ENCODE measurements at regions not wholly inside any gene's neighbourhood (a gene's known extent, or its start where the extent isn't known, plus 50 kb on each side); places are given as distances from the start of the nearest gene placed in this dataset.
"Not testable (repeated sequence)": the region's sequence is repeated elsewhere in the genome, so short reads cannot be mapped to it uniquely, and the experiment has no call there.

GRCh38 chr5:99102073-99102697, 173.4 kb upstream of the CHD1 start:
- DNase-seq: no peak

- no peak for DNase-seq
Observed at GRCh38 chr5:99099691-99100090, 170.9 kb upstream of the CHD1 start.

GRCh38 chr5:99089822-99090549, 161.2 kb upstream of the CHD1 start:
- no peak for DNase-seq

GRCh38 chr5:99088309-99088708, 159.5 kb upstream of the CHD1 start:
- no peak for DNase-seq

GRCh38 chr5:99083197-99083596, 154.4 kb upstream of the CHD1 start:
- no peak for DNase-seq

GRCh38 chr5:99081711-99082110, 152.9 kb upstream of the CHD1 start:
- no peak for DNase-seq

GRCh38 chr5:99076723-99077640, 148.2 kb upstream of the CHD1 start:
- DNase-seq: no peak

- DNase-seq: no peak
Observed at GRCh38 chr5:99072846-99073245, 144.0 kb upstream of the CHD1 start.

- no peak for DNase-seq
Observed at GRCh38 chr5:99070822-99071221, 142.0 kb upstream of the CHD1 start.

GRCh38 chr5:99070362-99070761, 141.6 kb upstream of the CHD1 start:
- DNase-seq: no peak

GRCh38 chr5:99068944-99069650, 140.3 kb upstream of the CHD1 start:
- DNase-seq: no peak

- no peak for DNase-seq
Observed at GRCh38 chr5:99063737-99064136, 134.9 kb upstream of the CHD1 start.

- no peak for DNase-seq
Observed at GRCh38 chr5:99061711-99062110, 132.9 kb upstream of the CHD1 start.

- no peak for DNase-seq
Observed at GRCh38 chr5:99061299-99061698, 132.5 kb upstream of the CHD1 start.

- DNase-seq: peak; percentile 70
Observed at GRCh38 chr5:99060306-99061261, 131.8 kb upstream of the CHD1 start.

GRCh38 chr5:99059685-99060084, 130.9 kb upstream of the CHD1 start:
- no peak for DNase-seq

- no peak for DNase-seq
Observed at GRCh38 chr5:99058466-99058865, 129.7 kb upstream of the CHD1 start.

GRCh38 chr5:99054972-99055371, 126.2 kb upstream of the CHD1 start:
- no peak for DNase-seq

- no peak for DNase-seq
Observed at GRCh38 chr5:99045871-99046270, 117.1 kb upstream of the CHD1 start.

- DNase-seq: not testable (repeated sequence)
Observed at GRCh38 chr5:99043257-99043656, 114.5 kb upstream of the CHD1 start.

- DNase-seq: peak; percentile 67
Observed at GRCh38 chr5:99037668-99038067, 108.9 kb upstream of the CHD1 start.

GRCh38 chr5:99035942-99036341, 107.1 kb upstream of the CHD1 start:
- DNase-seq: no peak

Measured in CD4-positive, alpha-beta T cell treated with Interferon gamma for 1 hour (primary cell).